Activated CD8-positive, alpha-beta memory T cell treated with anti-CD3 and anti-CD28 coated beads for 4 hours (primary cell): ENCODE measurements at regions not wholly inside any gene's neighbourhood (a gene's known extent, or its start where the extent isn't known, plus 50 kb on each side); places are given as distances from the start of the nearest gene placed in this dataset.
"Not testable (repeated sequence)": the region's sequence is repeated elsewhere in the genome, so short reads cannot be mapped to it uniquely, and the experiment has no call there.

Source experiments
- DNase-seq, 2 donors: peaks; one replicate each; pipeline ENCODE4 v3.0.0-alpha.2; 2020; ENCODE audit warnings: low read depth in 2 of 2

DNA sequence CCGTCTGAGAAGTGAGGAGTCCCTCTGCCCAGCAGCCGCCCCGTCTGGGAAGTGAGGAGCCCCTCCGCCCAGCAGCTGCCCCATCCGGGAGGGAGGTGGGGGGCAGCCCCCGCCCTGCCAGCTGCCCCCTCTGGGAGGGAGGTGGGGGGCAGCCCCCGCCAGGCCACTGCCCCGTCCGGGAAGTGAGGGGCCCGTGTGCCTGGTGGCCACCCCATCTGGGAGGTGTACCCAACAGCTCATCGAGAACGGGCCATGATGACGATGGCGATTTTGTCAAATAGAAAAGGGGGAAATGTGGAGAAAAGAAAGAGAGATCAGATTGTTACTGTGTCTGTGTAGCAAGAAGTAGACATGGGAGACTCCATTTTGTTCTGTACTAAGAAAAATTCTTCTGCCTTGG is 208.8 kb downstream of the KDM5D start:
- not testable (repeated sequence) for DNase-seq

DNA sequence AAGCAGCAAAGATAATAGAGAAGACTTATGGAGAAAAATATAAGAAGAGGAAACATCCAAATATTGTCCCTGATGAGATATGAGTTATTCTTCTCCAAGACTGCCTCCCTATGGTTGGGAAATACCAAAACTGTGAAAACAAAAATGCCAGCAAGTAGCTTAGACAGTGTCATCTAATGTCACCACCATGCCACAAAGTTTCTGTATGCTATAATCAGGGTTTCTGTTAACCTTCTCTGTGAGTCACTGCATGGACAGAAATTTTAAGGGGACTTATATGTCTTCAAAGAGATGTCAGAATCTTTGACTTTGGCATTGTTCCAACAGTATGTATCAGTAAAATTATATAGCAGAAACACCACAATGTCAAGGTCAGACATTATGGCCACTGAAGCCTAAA is 222.6 kb downstream of the KDM5D start:
- no peak for DNase-seq

DNA sequence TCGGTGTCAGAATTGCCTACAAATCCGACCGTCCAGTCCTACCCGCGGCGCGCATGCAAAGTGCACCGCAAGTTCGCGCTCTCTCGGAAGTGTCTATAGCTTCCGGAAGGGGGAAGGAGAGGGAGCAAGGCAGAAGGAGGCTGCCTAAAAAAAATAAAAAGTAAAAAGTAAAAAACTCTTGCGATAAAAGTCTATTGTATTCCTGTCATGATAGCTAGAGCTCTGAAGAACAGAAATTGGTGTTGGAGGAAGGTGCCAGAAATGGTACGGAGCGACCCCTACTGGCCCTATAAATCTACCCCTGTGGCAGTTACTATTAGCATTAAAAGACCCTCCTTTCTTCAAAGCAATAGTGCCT is 241.5 kb downstream of the KDM5D start:
- DNase-seq, result no peak

DNA sequence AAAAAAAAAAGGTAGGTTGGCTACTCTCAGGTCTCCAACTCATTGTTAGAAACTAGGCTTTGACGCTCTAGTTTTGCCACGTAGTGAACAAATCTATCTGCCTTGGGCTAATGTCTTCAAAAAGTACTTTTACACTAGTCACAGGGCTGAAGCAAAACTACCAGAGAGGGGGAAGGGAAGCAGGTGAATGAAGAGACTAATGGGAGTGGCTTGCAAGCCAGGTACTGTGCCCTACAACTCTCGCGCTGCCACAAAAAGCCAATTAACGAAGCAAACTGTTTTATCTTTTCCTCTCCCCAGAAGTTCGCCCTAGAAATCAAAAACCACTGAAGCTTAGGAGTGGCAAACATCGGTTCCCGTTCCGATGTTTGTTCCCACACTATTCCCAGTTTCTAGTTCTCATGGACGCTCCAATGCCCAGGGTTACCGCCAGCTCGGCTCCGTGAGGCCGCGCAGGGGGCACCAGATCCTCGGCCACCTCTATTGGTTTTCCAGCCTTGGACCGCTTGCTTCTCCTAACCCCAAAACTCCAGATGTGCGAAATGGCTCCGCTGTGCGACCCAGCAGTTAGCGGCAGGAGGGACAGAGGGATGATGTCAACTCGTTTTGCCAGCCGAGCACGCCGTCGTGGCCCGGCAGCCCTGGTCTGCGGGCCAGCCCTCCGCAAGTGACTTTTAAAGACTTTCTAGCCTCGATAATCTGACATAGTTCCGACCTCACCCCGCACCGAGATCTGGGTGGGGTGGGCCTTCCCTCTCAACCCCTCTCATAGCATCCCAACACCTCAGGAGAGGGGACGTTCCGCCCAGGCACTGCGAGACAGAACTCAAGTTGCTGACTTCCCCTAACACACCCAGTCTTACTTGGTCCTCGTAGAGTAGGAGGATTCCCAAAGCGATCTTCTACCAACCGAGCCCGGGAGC is 242.1 kb downstream of the KDM5D start:
- no peak for DNase-seq

DNA sequence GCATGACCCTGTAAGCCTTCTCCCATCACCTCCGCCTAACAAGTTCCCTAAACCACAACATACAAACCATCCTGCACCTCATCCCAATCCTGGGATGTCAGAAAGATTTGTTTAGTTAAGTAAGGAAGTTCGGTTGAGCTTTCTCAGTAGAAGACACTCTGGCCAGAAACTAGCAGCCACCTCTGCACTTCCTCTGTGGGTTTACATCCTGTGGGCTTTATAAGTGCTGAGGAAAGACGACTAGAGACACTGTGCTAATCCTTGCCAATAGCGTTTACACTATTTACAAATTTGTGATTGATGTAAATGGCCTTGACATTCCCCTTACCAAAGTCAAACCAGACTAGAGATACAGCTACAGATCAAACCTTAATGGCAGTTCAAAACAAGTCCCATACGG is 246.0 kb downstream of the KDM5D start:
- no peak for DNase-seq

DNA sequence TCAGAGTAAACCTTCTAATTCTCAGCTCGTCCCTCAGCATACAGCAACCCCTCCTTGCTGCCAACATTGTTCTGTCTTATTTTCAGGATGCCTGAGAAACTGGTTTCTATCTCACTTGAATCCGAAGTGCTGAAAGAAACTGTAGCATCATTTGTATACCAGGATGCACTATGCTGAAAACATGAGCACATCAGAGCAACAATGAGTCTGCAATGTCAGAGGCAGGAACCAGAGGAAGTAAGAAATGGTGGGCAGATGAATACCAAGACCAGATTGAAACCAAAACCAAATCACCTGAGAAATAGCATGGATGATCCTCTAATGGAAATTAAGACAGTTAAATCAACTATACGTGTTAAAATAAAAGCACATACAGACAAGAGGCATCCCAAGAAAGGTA is 257.0 kb downstream of the KDM5D start:
- no peak for DNase-seq

DNA sequence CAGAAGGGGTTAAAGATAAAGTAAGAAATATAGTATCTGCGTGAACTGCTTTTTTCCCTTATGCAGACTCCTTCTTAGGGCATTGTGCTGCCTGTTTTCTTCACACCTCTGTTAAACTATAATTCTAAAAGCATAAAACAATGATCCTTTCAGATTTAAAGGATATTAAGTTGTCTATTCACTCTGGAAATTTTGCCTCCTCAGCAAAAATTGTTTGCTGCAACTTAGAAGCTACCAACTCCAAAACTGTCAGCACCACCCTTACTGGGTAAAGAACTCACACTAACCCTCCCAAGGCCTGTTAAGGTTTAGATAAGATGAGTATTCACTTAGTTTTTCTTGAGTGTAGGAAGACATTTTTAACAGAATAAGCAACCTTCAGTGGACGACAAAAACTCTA is 259.5 kb downstream of the KDM5D start:
- DNase-seq, result no peak

DNA sequence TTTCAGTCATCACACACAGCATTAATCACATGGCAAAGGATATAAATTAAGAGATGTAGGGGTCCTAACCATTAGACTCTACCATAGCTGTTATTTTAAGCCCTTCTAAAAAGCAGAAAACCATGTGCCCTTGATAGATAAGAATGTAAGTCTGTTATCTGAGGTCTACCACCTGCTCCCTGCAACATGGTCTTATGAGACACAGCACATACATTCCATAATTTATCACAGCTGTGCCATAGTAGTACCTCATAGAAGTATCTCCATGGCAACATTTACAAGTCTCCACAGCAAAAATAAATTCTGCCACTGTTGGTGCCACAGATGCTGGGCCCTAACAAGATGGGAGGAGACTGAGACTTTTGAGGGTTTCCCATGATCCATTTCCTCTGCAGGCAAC is 265.4 kb downstream of the KDM5D start:
- DNase-seq, result no peak

DNA sequence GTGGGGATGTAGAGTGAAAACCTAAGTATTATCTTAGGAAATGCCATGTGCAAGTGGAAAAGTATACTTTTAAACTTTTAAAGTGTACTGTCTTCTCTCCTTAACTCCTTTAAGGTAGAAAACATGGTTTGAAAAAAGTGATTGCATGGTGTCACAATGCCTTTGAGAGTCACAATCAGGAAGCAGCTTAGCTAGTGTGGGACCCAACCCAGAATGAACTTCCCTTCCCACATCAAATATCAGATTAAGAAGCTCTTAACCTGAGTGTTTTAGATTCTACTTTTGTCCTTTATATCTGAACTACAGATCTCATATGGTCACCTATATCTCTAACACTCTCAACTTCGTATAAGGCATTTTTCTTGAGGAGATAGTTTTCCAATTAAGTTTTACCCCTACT is 266.6 kb downstream of the KDM5D start:
- DNase-seq, result no peak

DNA sequence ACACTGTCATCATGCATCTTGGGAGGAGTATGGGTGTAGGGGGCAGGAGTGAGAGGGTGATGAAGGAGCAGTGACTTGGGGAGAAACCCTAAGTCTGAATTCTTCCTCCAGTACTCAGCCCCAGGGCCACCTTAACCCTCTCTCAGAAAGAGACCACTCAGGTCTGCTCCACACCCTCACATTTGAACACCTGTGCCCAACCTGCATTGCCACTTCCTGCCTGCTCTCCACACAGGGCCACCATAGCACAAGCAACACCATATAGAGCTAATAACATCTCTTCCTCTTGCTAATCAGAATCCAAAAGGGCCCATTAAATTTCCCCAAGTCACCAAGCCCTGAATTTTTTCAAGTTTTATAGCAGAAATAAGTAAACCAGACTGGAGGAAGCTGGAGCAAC is 278.7 kb downstream of the KDM5D start:
- no peak for DNase-seq

DNA sequence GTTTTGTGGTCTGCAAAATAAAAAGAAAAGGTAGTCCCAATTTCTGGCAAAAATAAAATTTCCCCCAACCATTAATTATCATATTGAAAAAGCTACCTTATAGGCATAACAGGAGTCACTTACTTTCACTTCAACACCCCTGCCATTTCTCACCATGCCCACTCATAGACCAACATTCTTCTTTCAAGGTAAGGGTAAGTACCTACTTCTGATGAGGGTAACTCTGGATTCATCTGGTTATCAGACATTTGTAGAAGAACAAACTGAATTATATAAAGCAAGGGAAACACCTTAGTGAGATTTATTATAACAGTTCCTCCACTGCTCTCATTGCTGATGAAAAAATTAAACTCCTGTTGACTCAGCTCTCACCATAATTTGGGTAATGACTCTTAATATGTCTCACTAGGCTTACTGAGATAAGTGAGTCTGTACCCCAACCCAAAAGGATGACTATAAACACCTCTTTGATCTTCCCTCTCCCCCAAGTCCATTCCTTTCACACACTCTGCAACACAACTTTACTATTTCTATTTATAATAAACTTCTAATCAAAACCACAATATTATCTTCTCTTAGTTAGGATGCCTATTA is 287.6 kb downstream of the KDM5D start:
- DNase-seq, result no peak

DNA sequence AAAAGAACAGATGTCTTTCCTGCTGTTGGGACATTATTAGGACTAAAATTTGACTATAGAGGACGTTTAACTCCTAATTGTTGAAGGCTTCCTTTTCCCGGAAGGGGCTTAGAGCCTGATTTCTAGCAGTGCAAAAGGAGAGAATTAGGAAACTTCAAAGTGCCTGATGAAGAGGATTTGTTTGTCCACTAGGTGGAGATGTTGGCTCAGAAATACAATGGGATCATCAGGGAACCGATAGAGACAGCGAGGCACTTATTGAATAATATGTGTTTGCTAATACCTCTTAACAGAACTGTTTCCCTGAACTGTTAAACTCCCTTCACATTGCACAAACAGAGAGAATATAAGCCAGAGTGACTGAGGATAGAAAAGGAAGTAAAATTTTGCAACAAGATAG is 311.5 kb downstream of the KDM5D start:
- DNase-seq, result no peak

DNA sequence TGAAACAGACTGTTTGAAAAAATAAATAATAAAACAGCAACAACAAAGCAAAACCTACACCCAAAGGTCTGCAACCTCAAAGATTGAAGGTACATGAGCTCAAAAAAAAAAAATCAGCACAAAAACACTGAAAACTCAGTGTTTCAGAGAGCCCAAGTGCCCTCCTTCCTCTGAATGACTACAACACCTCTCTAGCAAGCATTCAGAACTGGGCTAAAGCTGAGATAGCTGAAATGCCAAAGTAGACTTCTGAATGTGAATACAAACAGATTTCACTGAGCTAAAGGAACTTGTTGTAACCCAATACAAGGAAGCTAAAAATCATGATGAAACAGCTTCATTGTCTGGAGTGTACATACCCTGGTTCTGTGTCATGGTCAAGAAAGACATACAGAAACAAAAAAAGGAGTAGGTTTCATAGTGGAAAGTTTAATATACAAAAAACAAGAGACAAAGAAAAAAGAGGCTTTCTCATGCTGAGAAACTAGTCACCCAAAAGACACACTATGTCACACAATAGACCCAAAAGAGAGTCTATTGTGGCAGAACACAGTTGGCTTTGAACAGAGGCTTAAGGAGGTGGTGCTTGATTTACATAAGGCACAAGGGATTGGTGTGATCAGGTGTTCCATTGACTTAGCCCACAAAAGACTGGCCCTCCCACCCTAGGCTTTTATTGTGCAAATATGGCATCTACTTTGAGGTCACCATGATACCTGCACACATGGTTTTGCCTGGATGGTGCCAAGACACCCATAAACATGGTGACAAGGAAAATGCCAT is 316.6 kb downstream of the KDM5D start:
- DNase-seq, result no peak

DNA sequence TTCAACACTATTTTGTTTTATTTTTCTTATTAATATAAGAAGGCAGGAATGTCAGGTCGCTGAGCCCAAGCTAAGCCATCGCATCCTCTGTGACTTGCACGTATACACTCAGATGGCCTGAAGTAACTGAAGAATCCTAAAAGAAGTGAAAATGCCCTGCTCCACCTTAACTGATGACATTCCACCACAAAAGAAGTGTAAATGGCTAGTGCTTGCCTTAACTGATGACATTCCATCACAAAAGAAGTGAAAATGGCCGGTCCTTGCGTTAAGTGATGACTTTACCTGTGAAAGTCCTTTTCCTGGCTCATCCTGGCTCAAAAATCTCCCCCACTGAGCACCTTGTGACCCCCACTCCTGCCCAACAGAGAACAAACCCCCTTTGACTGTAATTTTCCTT is 317.3 kb downstream of the KDM5D start:
- DNase-seq, result not testable (repeated sequence)

DNA sequence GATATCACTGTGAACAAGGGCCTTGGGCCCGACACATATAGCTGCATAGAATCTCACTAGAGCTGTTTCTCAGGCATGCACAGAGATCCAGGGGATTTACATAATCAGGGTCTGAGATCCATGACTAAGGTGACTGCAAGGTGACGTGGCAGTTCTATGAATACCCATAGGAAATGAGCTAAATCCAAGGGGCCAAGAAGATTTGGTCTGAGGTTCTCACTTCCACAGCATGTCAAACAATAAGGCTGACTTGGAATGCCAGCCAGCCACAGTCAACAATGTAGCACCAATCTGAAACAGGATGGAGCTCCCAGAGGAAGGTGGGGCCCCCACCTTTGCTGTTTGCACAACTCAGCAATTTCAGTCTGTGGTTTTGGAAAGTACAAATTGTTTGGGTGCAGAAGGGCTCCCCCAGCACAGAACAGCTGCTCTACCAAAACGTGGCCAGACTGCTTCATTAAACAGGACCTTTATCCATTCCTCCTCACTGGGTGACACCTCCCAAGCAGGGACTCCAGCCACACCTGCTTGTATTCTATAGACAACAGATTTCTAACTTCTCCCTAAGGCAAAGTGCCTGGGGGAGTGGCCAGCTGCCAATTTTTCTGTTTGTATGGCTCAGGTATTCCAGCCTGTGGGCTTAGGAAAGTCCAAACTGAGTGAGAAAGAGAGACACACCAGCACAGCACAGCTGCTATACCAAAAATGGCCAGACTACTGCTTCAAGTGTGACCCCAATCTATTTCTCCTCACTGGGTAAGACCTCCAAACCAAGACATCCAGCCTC is 333.4 kb downstream of the KDM5D start:
- DNase-seq, result no peak

DNA sequence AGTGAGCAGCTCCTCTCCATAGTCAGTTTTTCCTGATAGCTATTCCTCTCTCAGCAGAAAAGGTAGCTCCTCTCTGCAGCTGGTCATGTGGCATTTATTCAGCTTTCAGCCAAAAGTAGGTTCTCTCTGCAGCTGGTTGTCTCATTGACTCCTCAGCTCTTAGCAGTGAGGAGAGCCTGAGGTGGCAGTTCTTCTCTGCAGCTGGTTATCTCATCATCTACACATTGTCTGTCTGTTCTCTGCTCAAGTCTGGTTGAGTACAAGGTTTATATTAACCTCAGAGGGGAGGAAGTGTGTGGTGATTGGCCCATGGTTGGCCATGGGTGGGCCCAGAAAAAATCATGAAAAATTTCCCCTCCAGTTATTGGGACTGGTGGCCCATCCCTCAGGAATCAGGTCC is 338.3 kb downstream of the KDM5D start:
- no peak for DNase-seq

DNA sequence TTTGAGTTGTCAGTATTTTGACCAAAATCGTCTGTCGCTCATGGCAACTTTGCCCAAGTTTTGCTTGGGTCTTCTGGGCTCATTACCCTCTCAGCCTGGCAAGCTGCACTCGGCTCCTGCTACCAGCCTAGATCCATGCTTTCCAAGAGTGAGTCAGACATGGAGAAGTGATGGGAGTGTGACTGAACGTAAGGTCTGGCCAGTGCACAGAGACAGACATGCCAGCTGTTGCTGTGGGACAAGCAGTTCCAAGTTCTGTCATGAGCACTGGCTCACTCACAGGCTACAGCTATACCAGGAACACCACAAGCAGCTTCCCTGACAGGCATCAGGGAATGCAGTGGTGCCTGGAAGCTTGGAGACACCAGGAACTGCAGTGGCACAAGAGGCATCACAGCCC is 338.9 kb downstream of the KDM5D start:
- no peak for DNase-seq

DNA sequence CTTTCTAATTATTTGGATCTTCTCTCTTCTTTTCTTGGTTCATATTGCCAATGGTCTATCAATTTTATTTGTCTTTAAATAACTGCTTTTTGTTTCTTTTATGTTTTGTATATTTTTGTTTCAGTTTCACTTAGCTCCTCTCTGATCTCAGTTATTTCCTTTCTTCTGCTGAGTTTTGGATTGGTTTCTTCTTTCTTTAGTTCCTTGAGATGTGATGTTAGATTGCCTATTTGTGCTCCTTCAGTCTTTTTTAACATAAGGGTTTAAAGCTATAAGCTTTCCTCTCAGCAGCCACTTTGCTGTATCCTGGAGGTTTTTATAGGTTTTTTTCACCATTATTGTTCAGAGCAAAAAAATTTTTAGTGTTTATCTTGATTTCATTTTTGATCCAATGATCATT is 351.6 kb downstream of the KDM5D start:
- DNase-seq, result no peak

DNA sequence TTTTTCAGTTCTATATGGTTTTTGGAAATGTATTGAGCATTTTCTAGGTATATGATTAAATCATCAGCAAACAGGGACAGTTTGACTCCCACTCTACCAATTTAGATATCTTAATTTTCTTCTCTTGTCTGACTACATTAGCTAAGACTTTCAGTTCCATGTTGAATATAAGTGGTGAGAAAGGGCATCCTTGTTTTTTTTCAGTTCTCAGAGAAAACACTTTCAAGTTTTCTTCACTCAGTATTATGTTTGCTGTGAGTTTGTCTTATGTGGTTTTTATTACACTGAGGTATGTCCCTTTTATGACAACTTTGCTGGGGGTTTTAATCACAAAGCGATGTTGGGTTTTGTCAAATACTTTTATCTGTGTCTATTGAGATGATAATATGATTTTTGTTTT is 352.6 kb downstream of the KDM5D start:
- DNase-seq, result no peak

DNA sequence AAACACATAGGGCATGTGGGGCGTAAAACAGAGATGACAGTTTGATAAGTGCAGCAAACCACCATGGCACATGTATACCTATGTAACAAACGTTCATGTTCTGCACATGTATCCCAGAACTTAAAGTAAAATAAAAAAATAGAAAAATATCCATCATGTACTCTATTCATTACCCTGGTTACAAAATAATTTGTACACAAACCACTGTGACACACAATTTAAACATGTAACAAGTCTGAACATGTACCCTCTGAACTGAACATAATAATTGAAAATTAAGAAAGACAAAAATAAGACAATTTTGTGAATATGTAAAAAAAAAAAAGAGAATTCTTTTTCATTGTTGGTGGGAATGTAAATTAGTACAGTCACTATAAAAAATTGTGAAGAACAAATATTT is 379.2 kb downstream of the KDM5D start:
- no peak for DNase-seq

DNA sequence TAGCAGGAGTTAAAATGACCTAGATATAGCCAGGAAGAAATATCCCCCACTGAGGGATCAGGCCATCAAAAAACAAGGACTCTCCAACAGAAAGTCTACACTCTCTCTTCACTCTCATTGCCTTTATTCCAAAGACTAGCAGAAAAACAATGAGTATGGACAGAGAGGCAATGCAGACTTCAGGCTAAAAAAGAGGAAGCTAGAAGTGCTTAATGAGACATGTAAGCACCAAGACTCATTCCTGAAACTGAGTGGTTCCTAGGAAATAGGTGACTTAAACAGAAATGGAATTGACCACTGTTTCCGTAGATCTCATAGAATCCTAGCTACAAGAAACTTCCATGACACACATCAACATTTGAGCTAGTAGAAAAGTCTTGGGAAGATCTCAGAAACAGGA is 387.3 kb downstream of the KDM5D start:
- no peak for DNase-seq

DNA sequence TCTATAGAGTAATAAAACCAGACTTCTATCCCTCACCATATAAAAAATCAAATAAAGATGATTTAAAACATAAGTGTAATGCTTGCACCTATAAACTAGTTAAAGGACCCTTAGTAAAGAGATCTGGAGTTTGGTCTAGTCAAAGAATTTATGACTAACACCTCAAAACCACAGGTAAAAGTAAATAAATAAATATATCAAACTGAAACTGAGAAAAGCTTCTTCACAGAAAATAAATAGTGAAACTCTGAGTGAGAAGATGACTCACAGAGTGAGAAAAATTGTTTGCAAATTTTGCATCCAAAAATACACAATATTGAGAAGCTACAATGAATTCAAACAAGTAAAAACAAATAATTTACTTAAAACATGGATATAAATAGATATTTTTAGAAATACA is 387.8 kb downstream of the KDM5D start:
- no peak for DNase-seq
